Putamen (tissue), 1 donor: ENCODE measurements at regions not wholly inside any gene's neighbourhood (a gene's known extent, or its start where the extent isn't known, plus 50 kb on each side); places are given as distances from the start of the nearest gene placed in this dataset.
A peak's percentile ranks its signal among the peaks of the same experiment; 100 is the strongest.

Experiments
- DNase-seq: peaks from one replicate; pipeline ENCODE4 v3.0.0-alpha.2; 2016; ENCODE audit warnings: low spot score

GRCh38 chr3:167188592-167188991, 191.5 kb downstream of the ZBBX start:
- DNase-seq = no peak

GRCh38 chr3:167187221-167187620, 192.9 kb downstream of the ZBBX start:
- DNase-seq = no peak

- DNase-seq = no peak
Measured at GRCh38 chr3:167184511-167184910, 195.6 kb downstream of the ZBBX start.

- no peak for DNase-seq
Measured at GRCh38 chr3:167172377-167172776, 207.7 kb downstream of the ZBBX start.

GRCh38 chr3:167167491-167167890, 212.6 kb downstream of the ZBBX start:
- no peak for DNase-seq

- no peak for DNase-seq
Measured at GRCh38 chr3:167166594-167167253, 213.4 kb downstream of the ZBBX start.

- DNase-seq = peak; percentile 55
Measured at GRCh38 chr3:167166012-167166411, 214.1 kb downstream of the ZBBX start.

GRCh38 chr3:167163580-167163979, 216.5 kb downstream of the ZBBX start:
- DNase-seq = no peak

GRCh38 chr3:167162083-167162482, 218.0 kb downstream of the ZBBX start:
- no peak for DNase-seq

- DNase-seq = no peak
Measured at GRCh38 chr3:167160781-167161180, 219.3 kb downstream of the ZBBX start.

- DNase-seq = no peak
Measured at GRCh38 chr3:167151636-167152035, 228.5 kb downstream of the ZBBX start.

- no peak for DNase-seq
Measured at GRCh38 chr3:167148136-167148535, 232.0 kb downstream of the ZBBX start.

- DNase-seq = no peak
Measured at GRCh38 chr3:167146911-167147310, 233.2 kb downstream of the ZBBX start.

GRCh38 chr3:167125612-167126407, 254.3 kb downstream of the ZBBX start:
- DNase-seq = no peak

- DNase-seq = no peak
Measured at GRCh38 chr3:167120828-167121227, 259.3 kb downstream of the ZBBX start.

GRCh38 chr3:167116120-167116922, 263.8 kb downstream of the ZBBX start:
- no peak for DNase-seq

GRCh38 chr3:167115331-167115934, 264.7 kb downstream of the ZBBX start:
- no peak for DNase-seq

- DNase-seq = no peak
Measured at GRCh38 chr3:167114619-167115018, 265.5 kb downstream of the ZBBX start.

- no peak for DNase-seq
Measured at GRCh38 chr3:167113035-167113830, 266.9 kb downstream of the ZBBX start.

GRCh38 chr3:167110901-167111300, 269.2 kb downstream of the ZBBX start:
- DNase-seq = peak; percentile 58

- DNase-seq = no peak
Measured at GRCh38 chr3:167109746-167110145, 270.4 kb downstream of the ZBBX start.
